ENCODE measurements at regions not wholly inside any gene's neighbourhood (a gene's known extent, or its start where the extent isn't known, plus 50 kb on each side); places are given as distances from the start of the nearest gene placed in this dataset.

- no peak overlapping the region for H3K9ac ChIP-seq
- H3F3A ChIP-seq (ENCODE audit: insufficient read depth) = no peaks in the 10 kb centered on the region
- H3K4me3 ChIP-seq = no peak overlapping the region
These were observed 63.4 kb downstream of the TAF11L14 start for GRCh38 chr5:17697671-17698070.

GRCh38 chr5:17709011-17709710 lies 74.9 kb downstream of the TAF11L14 start:
- no peak overlapping the region for H3K27ac ChIP-seq
- H3K9me3 ChIP-seq (ENCODE audit: low read depth) = no peaks in the 10 kb centered on the region
- WGBS, 2 experiments (ENCODE audit: low coverage in 1 of 2, low lambda C conversion rate in 2 of 2, missing lambda C conversion rate in 2 of 2) = 42 to 44% methylated on average over 2 of the region's 2 CpGs
- no peak overlapping the region for H3K4me2 ChIP-seq (ENCODE audit: unreplicated experiment)
- no peak overlapping the region for H3K4me3 ChIP-seq
- DNase-seq = no peak
- no peak overlapping the region for H3K9ac ChIP-seq
- in situ Hi-C loops (cut with MboI) = no loop called here
- no peaks in the 10 kb centered on the region for H3K27me3 ChIP-seq (replicated peaks; ENCODE audit: insufficient read depth)
- no peaks in the 10 kb centered on the region for H3K36me3 ChIP-seq (ENCODE audit: low read depth)
- no peaks in the 10 kb centered on the region for H3F3A ChIP-seq (ENCODE audit: insufficient read depth)
- H3K4me1 ChIP-seq (ENCODE audit: insufficient read depth) = no peaks in the 10 kb centered on the region
- no peaks in the 10 kb centered on the region for H3K9me2 ChIP-seq (ENCODE audit: insufficient read depth)
- H2AFZ ChIP-seq = no peak overlapping the region
- no peak for TF ChIP-seq EZH2 (IDR thresholded peaks at IDR 0.05; ENCODE audit: insufficient read depth, poor library complexity, severe bottlenecking)
- no peak for TF ChIP-seq EZH2phosphoT487 (IDR thresholded peaks at IDR 0.05; ENCODE audit: insufficient read depth, low read depth)
- no peaks in the 10 kb centered on the region for H3K79me2 ChIP-seq (ENCODE audit: insufficient read depth)
- H4K20me1 ChIP-seq (ENCODE audit: insufficient read depth) = no peaks in the 10 kb centered on the region

More at GRCh38 chr5:17697671-17698070, 63.4 kb downstream of the TAF11L14 start:
- H3K4me2 ChIP-seq (ENCODE audit: unreplicated experiment) = no peak overlapping the region
- H3K79me2 ChIP-seq (ENCODE audit: insufficient read depth) = no peaks in the 10 kb centered on the region
- no peaks in the 10 kb centered on the region for H3K4me1 ChIP-seq (ENCODE audit: insufficient read depth)
- in situ Hi-C loops (cut with MboI) = no loop called here
- TF ChIP-seq EZH2phosphoT487 (IDR thresholded peaks at IDR 0.05; ENCODE audit: insufficient read depth, low read depth) (no peak), EZH2 (IDR thresholded peaks at IDR 0.05; ENCODE audit: insufficient read depth, poor library complexity, severe bottlenecking) (no peak)
- H4K20me1 ChIP-seq (ENCODE audit: insufficient read depth) = no peaks in the 10 kb centered on the region
- H3K27ac ChIP-seq = no peak overlapping the region
- H2AFZ ChIP-seq = no peak overlapping the region
- H3K27me3 ChIP-seq (replicated peaks; ENCODE audit: insufficient read depth) = no peaks in the 10 kb centered on the region
- no peak for DNase-seq
- H3K9me2 ChIP-seq (ENCODE audit: insufficient read depth) = no peaks in the 10 kb centered on the region
- no peaks in the 10 kb centered on the region for H3K9me3 ChIP-seq (ENCODE audit: low read depth)
- 13 to 14% methylated on average over 3 of the region's 3 CpGs for WGBS, 2 experiments (ENCODE audit: low coverage in 1 of 2, low lambda C conversion rate in 2 of 2, missing lambda C conversion rate in 2 of 2)
- H3K36me3 ChIP-seq (ENCODE audit: low read depth) = no peaks in the 10 kb centered on the region

GRCh38 chr5:17713301-17713700 lies 79.0 kb downstream of the TAF11L14 start:
- Histone ChIP-seq H3K27ac (no peak overlapping the region), H3F3A (ENCODE audit: insufficient read depth) (no peaks in the 10 kb centered on the region), H3K9me3 (ENCODE audit: low read depth) (no peaks in the 10 kb centered on the region), H4K20me1 (ENCODE audit: insufficient read depth) (no peaks in the 10 kb centered on the region), H3K4me1 (ENCODE audit: insufficient read depth) (no peaks in the 10 kb centered on the region), H3K4me2 (ENCODE audit: unreplicated experiment) (no peak overlapping the region), H3K4me3 (no peak overlapping the region), H3K79me2 (ENCODE audit: insufficient read depth) (no peaks in the 10 kb centered on the region), H3K9ac (no peak overlapping the region), H2AFZ (no peak overlapping the region), H3K27me3 (replicated peaks; ENCODE audit: insufficient read depth) (no peaks in the 10 kb centered on the region), H3K9me2 (ENCODE audit: insufficient read depth) (no peaks in the 10 kb centered on the region), H3K36me3 (ENCODE audit: low read depth) (no peaks in the 10 kb centered on the region)
- in situ Hi-C loops (cut with MboI) = no loop called here
- 27 to 43% methylated on average over 1 of the region's 1 CpG for WGBS, 2 experiments (ENCODE audit: low coverage in 1 of 2, low lambda C conversion rate in 2 of 2, missing lambda C conversion rate in 2 of 2)
- no peak for TF ChIP-seq EZH2 (IDR thresholded peaks at IDR 0.05; ENCODE audit: insufficient read depth, poor library complexity, severe bottlenecking)
- no peak for TF ChIP-seq EZH2phosphoT487 (IDR thresholded peaks at IDR 0.05; ENCODE audit: insufficient read depth, low read depth)
- no peak for DNase-seq

GRCh38 chr5:17714186-17714585 lies 79.9 kb downstream of the TAF11L14 start:
- Histone ChIP-seq H3K9ac (no peak overlapping the region), H2AFZ (no peak overlapping the region), H3K27ac (no peak overlapping the region), H4K20me1 (ENCODE audit: insufficient read depth) (no peaks in the 10 kb centered on the region), H3K79me2 (ENCODE audit: insufficient read depth) (no peaks in the 10 kb centered on the region), H3K9me2 (ENCODE audit: insufficient read depth) (no peaks in the 10 kb centered on the region), H3K36me3 (ENCODE audit: low read depth) (no peaks in the 10 kb centered on the region), H3K4me3 (no peak overlapping the region), H3K9me3 (ENCODE audit: low read depth) (no peaks in the 10 kb centered on the region), H3K4me2 (ENCODE audit: unreplicated experiment) (no peak overlapping the region), H3F3A (ENCODE audit: insufficient read depth) (no peaks in the 10 kb centered on the region), H3K4me1 (ENCODE audit: insufficient read depth) (no peaks in the 10 kb centered on the region), H3K27me3 (replicated peaks; ENCODE audit: insufficient read depth) (no peaks in the 10 kb centered on the region)
- 67 to 74% methylated on average over 4 of the region's 4 CpGs for WGBS, 2 experiments (ENCODE audit: low coverage in 1 of 2, low lambda C conversion rate in 2 of 2, missing lambda C conversion rate in 2 of 2)
- in situ Hi-C loops (cut with MboI) = no loop called here
- no peak for TF ChIP-seq EZH2 (IDR thresholded peaks at IDR 0.05; ENCODE audit: insufficient read depth, poor library complexity, severe bottlenecking)
- TF ChIP-seq EZH2phosphoT487 (IDR thresholded peaks at IDR 0.05; ENCODE audit: insufficient read depth, low read depth) = no peak
- DNase-seq = no peak
